ENCODE measurements at regions not wholly inside any gene's neighbourhood (a gene's known extent, or its start where the extent isn't known, plus 50 kb on each side); places are given as distances from the start of the nearest gene placed in this dataset.

- H3K4me3 ChIP-seq (ENCODE audit: low read depth, low read length), result no peak overlapping the region
- no peak for DNase-seq (ENCODE audit: low read depth)
- TF ChIP-seq CTCF (IDR thresholded peaks at IDR 0.05; ENCODE audit: insufficient read depth, low read depth, low read length), result no peak
- ChIA-PET CTCF (interaction anchor here (0.6 kb wide), 1 partner anchor 22 kb away, joined by 3 read pairs; no protein-coding TSS in a partner anchor), POLR2A (no interaction called here)
- no peaks in the 10 kb centered on the region for H3K27me3 ChIP-seq (ENCODE audit: control insufficient read depth, insufficient read depth, low read length)
- H3K36me3 ChIP-seq (ENCODE audit: control insufficient read depth, insufficient read depth, low read length), result no peaks in the 10 kb centered on the region
Observed at GRCh38 chrX:17922303-17922702, 61.2 kb upstream of the RAI2 start.

GRCh38 chrX:17919896-17920446 lies 58.9 kb upstream of the RAI2 start:
- Histone ChIP-seq H3K27me3 (ENCODE audit: control insufficient read depth, insufficient read depth, low read length) (no peaks in the 10 kb centered on the region), H3K36me3 (ENCODE audit: control insufficient read depth, insufficient read depth, low read length) (no peaks in the 10 kb centered on the region), H3K4me3 (ENCODE audit: low read depth, low read length) (no peak overlapping the region)
- no peak for TF ChIP-seq CTCF (IDR thresholded peaks at IDR 0.05; ENCODE audit: insufficient read depth, low read depth, low read length)
- DNase-seq (ENCODE audit: low read depth), result no peak
- ChIA-PET CTCF (no interaction called here), POLR2A (no interaction called here)

- no peak for TF ChIP-seq CTCF (IDR thresholded peaks at IDR 0.05; ENCODE audit: insufficient read depth, low read depth, low read length)
- ChIA-PET CTCF (interaction anchor here (0.6 kb wide), 1 partner anchor 10 kb away, joined by 3 read pairs; no protein-coding TSS in a partner anchor), POLR2A (no interaction called here)
- no peaks in the 10 kb centered on the region for H3K27me3 ChIP-seq (ENCODE audit: control insufficient read depth, insufficient read depth, low read length)
- H3K36me3 ChIP-seq (ENCODE audit: control insufficient read depth, insufficient read depth, low read length), result no peaks in the 10 kb centered on the region
- no peak overlapping the region for H3K4me3 ChIP-seq (ENCODE audit: low read depth, low read length)
- DNase-seq (ENCODE audit: low read depth), result no peak
Observed at GRCh38 chrX:17917945-17918577, 57.0 kb upstream of the RAI2 start.

GRCh38 chrX:17913801-17914200 lies 52.7 kb upstream of the RAI2 start:
- ChIA-PET POLR2A (no interaction called here), CTCF (no interaction called here)
- Histone ChIP-seq H3K4me3 (ENCODE audit: low read depth, low read length) (no peak overlapping the region), H3K27me3 (ENCODE audit: control insufficient read depth, insufficient read depth, low read length) (no peaks in the 10 kb centered on the region), H3K36me3 (ENCODE audit: control insufficient read depth, insufficient read depth, low read length) (no peaks in the 10 kb centered on the region)
- DNase-seq (ENCODE audit: low read depth), result no peak
- no peak for TF ChIP-seq CTCF (IDR thresholded peaks at IDR 0.05; ENCODE audit: insufficient read depth, low read depth, low read length)
